T-helper 1 cell (primary cell): ENCODE measurements at regions not wholly inside any gene's neighbourhood (a gene's known extent, or its start where the extent isn't known, plus 50 kb on each side); places are given as distances from the start of the nearest gene placed in this dataset.
"Not testable (repeated sequence)": the region's sequence is repeated elsewhere in the genome, so short reads cannot be mapped to it uniquely, and the experiment has no call there.

Experiments used
- DNase-seq, 5 donors: peaks; one replicate each; pipeline ENCODE4 v3.0.0-alpha.2; 2012 to 2020

GRCh38 chr3:124648551-124648950 is 81.7 kb upstream of the UMPS start:
- no peak for DNase-seq

- DNase-seq: no peak
Observed at GRCh38 chr3:124650798-124651197, 79.5 kb upstream of the UMPS start.

- DNase-seq: not testable (repeated sequence)
Observed at GRCh38 chr3:124651416-124651815, 78.8 kb upstream of the UMPS start.

GRCh38 chr3:124652009-124652408 is 78.2 kb upstream of the UMPS start:
- no peak for DNase-seq

- DNase-seq: no peak
Observed at GRCh38 chr3:124653071-124653796, 77.0 kb upstream of the UMPS start.

- DNase-seq: no peak
Observed at GRCh38 chr3:124653797-124654469, 76.3 kb upstream of the UMPS start.

- no peak for DNase-seq
Observed at GRCh38 chr3:124654470-124654845, 75.8 kb upstream of the UMPS start.

- no peak for DNase-seq
Observed at GRCh38 chr3:124656531-124656930, 73.7 kb upstream of the UMPS start.

- DNase-seq: no peak
Observed at GRCh38 chr3:124657138-124657537, 73.1 kb upstream of the UMPS start.

GRCh38 chr3:124658270-124658669 is 72.0 kb upstream of the UMPS start:
- DNase-seq: no peak

GRCh38 chr3:124659175-124659574 is 71.1 kb upstream of the UMPS start:
- DNase-seq: no peak

- DNase-seq: no peak
Observed at GRCh38 chr3:124660599-124660998, 69.7 kb upstream of the UMPS start.

- DNase-seq: no peak
Observed at GRCh38 chr3:124663690-124664089, 66.6 kb upstream of the UMPS start.

GRCh38 chr3:124664804-124665203 is 65.4 kb upstream of the UMPS start:
- no peak for DNase-seq

- no peak for DNase-seq
Observed at GRCh38 chr3:124666067-124666466, 64.2 kb upstream of the UMPS start.

GRCh38 chr3:124669470-124669869 is 60.8 kb upstream of the UMPS start:
- no peak for DNase-seq

- peak in 1 of 5 donors; percentile 31 for DNase-seq
Observed at GRCh38 chr3:124671106-124671505, 59.1 kb upstream of the UMPS start.

- DNase-seq: no peak
Observed at GRCh38 chr3:124674336-124674735, 55.9 kb upstream of the UMPS start.

- no peak for DNase-seq
Observed at GRCh38 chr3:124676236-124676635, 54.0 kb upstream of the UMPS start.

- no peak for DNase-seq
Observed at GRCh38 chr3:124679048-124679638, 51.1 kb upstream of the UMPS start.
